HG02970 (cell line): ENCODE measurements at regions not wholly inside any gene's neighbourhood (a gene's known extent, or its start where the extent isn't known, plus 50 kb on each side); places are given as distances from the start of the nearest gene placed in this dataset.

Experiments
- ATAC-seq: cut with Tn5 transposase; IDR thresholded peaks from one replicate; pipeline ENCODE4 v1.9.1; 2021; ENCODE audit warnings: mild to moderate bottlenecking, moderate library complexity, moderate number of reproducible peaks; ENCODE audit not compliant: unreplicated experiment, low FRiP score

DNA sequence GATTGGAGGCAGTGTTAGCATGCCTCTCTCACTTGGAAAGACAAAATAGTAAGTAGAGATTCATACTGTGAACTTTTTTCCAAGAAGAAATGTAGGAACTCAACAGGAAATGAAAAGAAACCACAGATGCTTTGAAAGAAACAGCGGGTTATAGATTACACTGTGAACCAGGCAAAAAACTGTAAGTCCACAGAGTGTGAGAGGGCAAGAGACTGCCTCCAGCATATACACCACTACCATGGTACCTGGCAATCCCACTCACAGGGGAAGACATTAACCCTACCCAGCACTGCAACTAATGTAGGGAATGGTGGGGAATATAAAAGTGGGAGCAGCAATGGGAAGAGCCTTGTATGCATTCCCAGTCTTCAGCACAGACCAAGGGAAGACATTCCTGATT lies 150.6 kb upstream of the GALNT5 start:
- no peak for ATAC-seq

DNA sequence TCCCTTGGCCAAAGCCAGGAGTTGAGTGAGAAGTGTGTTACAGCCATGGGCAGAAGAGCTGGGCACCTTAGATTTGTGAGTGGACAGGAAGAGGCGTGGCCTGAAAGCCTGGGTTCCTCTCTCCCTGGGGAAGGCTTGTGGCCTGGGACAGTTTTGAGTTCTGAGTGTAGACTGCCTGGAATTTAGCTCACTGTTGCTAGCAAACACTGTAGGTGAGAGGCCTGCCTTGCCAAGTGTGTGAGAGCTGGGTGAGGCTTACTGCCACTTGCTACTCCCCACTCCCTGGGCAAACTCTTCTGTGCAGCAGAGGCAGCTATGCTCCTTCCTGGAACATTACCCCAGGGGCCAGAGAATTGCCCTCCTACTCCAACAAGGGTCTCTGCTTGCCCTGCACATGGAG lies 150.0 kb upstream of the GALNT5 start:
- no peak for ATAC-seq

GRCh38 chr2:157107877-157108276 lies 149.6 kb upstream of the GALNT5 start:
- no peak for ATAC-seq

DNA sequence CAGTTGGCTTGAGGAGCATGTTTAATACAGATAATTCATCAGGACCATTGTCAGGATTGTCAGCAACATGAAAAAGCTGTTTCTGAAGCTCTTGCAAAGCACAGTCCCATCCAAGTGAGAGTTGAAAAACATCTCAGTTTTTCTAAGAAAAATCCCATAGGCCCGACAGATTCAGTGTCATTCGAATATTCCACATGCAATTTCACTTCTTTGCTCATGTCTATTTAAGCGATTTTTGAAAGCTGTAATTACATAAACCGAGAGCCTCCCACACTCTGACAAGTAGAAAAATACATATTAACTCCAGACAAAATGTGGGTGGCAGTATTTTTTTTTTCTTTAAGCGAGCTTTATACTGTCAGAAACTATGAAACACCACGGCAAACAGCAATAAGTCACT lies 134.7 kb upstream of the GALNT5 start:
- no peak for ATAC-seq

DNA sequence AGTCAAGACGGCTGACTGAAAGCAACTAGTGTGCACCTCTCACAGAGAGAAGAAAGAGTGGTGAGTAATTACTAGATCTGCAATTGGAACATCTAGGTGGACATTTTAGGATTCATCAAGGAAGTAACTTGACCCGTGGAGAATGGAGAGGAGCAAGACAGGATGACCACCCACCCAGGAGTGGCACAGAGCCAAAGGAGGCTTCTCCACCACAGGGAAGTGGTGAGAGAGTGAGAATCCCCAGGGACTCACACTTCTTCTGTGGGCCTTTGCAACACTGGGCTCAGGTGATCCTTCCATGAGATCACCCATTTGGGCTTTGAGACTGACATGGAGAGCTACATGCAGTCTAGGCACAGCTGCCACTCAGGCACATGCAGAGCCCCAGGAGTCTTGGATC lies 132.8 kb upstream of the GALNT5 start:
- no peak for ATAC-seq

DNA sequence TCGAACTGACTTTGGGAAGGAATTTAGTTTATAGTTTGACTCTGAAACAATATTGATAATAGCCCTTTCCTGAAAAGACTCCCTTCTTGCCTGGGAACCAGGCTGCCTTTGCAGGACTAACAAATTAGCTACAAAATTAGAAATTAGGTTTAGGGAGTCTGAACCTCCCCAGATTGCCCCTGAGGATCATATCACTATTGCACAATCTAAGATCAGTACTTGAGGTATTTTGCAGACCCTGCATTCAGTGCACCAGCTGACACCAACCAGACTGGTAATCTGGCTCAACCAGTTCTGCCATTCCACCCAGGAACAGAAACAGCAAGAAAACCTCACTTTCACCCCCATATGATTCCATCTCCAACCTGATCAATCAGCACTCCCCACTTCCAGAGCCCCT lies 131.8 kb upstream of the GALNT5 start:
- no peak for ATAC-seq

- ATAC-seq = no peak
These were observed 130.1 kb upstream of the GALNT5 start for GRCh38 chr2:157127249-157128012.

GRCh38 chr2:157143901-157144300 lies 113.6 kb upstream of the GALNT5 start:
- no peak for ATAC-seq

DNA sequence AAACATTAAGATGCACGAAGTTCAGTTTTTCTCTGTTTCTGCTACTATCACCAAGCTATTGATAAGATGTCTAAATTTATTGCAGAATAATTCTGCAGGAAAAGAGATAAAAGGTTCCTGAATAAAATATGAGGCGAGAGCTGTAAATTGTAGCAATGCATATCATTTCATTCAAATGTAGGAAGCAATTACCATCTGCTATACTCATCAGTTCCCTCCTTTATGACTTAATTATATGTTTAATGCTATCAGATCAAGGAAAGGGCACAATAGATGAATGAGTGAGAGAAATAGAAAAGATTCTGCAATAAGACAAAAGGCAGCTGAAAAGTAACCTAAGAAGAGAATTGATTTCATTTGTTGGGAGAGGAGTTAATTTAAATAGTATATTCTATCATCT lies 108.2 kb upstream of the GALNT5 start:
- no peak for ATAC-seq

DNA sequence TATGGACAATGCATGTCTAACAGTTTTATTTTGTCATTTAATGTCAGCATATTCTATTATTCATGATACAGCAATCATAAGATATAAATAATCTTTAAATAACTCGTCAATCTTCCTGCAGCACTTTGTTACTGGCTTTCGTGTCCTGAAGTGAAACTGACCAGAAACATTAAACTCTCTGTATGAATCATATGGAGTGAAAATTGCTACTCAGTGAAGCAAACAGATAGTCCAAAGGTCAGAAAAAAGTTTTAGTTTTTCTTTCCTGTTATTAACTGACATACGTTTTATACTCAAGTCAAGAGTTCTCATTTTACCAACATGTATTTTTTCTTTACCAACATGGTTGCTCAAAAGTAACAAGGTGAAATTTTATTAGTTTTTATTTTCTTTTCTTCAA lies 106.8 kb upstream of the GALNT5 start:
- peak; percentile 95 for ATAC-seq

- ATAC-seq = no peak
These were observed 105.1 kb upstream of the GALNT5 start for GRCh38 chr2:157152362-157152761.

- ATAC-seq = no peak
These were observed 101.5 kb upstream of the GALNT5 start for GRCh38 chr2:157155992-157156391.

GRCh38 chr2:157158111-157158510 lies 99.4 kb upstream of the GALNT5 start:
- no peak for ATAC-seq

GRCh38 chr2:157159221-157159934 lies 98.1 kb upstream of the GALNT5 start:
- no peak for ATAC-seq

- no peak for ATAC-seq
These were observed 97.4 kb upstream of the GALNT5 start for GRCh38 chr2:157160111-157160510.

DNA sequence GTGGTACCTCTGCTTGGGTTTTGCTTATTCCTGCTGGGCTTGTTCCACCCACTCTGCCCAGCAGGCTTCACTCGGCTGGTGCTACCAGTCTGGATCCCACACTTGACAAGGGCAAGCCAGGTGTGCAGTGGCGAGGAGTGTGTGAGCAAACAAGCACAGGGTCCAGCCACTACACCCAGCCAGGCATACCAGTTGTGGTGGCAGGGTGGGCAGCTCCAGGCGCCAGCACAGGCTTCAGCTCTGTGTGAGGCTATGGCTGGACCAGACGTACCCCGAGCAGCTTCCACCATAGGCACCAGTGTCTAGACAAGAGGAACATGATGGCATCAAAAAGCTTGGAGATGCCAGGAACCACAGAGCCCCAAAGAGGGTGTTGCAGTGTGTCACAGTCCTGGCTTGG lies 93.1 kb upstream of the GALNT5 start:
- no peak for ATAC-seq

- no peak for ATAC-seq
These were observed 92.6 kb upstream of the GALNT5 start for GRCh38 chr2:157164891-157165290.

DNA sequence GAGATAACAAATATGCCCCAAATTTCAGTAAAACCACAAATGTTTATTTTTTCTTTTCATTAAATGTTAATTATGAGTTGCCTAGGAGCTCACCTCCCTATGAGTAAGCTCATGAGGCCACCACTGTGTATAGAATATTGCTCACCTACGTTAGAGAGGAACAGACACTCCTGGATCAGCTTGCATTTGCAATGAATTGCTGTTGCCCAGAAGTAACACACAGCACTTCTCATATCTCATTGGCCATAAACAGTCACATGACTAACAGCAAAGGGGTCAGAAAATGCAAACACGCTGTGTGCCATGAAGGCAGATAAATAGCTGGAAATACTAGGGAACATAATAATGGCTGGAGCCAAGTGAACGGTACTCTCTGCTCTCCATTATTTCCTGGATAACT lies 89.0 kb upstream of the GALNT5 start:
- ATAC-seq = no peak

- ATAC-seq = no peak
These were observed 87.6 kb upstream of the GALNT5 start for GRCh38 chr2:157169889-157170288.

- ATAC-seq = no peak
These were observed 87.2 kb upstream of the GALNT5 start for GRCh38 chr2:157170299-157170698.

DNA sequence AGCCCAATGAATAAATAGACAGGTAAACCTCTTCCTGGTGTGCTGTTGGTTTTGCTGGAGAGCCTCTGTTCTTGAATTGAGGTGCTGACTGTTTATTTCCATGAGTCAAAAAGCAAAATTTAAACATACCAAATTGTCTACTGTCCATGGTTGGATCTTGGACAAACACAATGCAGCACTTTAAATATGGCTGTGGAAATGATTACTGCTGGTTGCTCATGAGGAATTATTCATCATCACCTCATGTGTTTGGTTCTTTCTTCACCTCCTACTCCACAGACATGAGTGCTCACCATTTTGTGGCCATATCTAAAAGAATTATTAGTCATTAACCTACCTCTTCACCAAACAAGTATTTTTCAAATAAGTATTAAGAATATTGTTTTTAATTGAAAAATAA lies 85.3 kb upstream of the GALNT5 start:
- ATAC-seq = no peak
